ENCODE measurements at regions not wholly inside any gene's neighbourhood (a gene's known extent, or its start where the extent isn't known, plus 50 kb on each side); places are given as distances from the start of the nearest gene placed in this dataset.

DNA sequence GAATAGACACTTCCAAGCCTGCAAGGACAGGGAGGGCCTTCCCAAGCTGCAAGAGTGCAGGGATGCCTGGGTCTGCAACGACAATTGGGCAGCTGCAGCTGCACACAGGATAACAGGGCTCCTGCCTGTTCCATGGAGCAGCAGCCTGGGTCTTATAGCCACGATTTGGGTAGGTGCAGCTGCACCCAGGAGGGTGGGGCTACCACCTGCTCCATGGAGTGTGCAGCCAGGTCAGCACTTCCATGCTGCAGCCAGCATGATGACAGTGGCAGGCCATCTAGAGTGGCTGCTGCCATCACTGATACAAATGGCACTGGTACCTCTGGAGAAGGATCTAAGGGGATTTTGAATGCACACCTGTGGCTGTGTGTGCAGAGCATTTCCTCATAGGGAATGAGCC lies 528.5 kb downstream of the DSC3 start:
- TF ChIP-seq POLR2A (IDR thresholded peaks at IDR 0.05; ENCODE audit: low read length) (no peak), GATA1 (IDR thresholded peaks at IDR 0.05; ENCODE audit: low read depth, low read length) (no peak)

Data from erythroblast (primary cell).